Heart right ventricle (tissue), 16 donors: ENCODE measurements at regions not wholly inside any gene's neighbourhood (a gene's known extent, or its start where the extent isn't known, plus 50 kb on each side); places are given as distances from the start of the nearest gene placed in this dataset.

Experiments
- ATAC-seq, 8 donors: fragments of 200-7000 bp; cut with Tn5 transposase; one replicate each; pipeline ENCODE4 v1.9.1; 2020; ENCODE audit warnings: mild to moderate bottlenecking in 8 of 8, moderate library complexity in 8 of 8, moderate number of reproducible peaks in 1 of 8
- DNase-seq, 2 donors: peaks; one replicate each; pipeline ENCODE4 v3.0.0-alpha.2; 2020
- H3K27ac ChIP-seq, 10 donors: fragments of 200-600 bp; sonication (generic) in 2 of 10; one replicate each; pipeline versions ENCODE4 v1.5.0 to v1.8.0; 2020 to 2022; ENCODE audit warnings: mild to moderate bottlenecking in 3 of 10
- H3K27me3 ChIP-seq, 7 donors: fragments of 200-600 bp; one replicate each; pipeline ENCODE4 v1.8.0; 2021 to 2022; ENCODE audit warnings: mild to moderate bottlenecking in 2 of 7
- H3K36me3 ChIP-seq, 9 donors: fragments of 200-600 bp; sonication (generic) in 1 of 9; one replicate each; pipeline versions ENCODE4 v1.5.0 to v1.8.0; 2020 to 2022; ENCODE audit warnings: mild to moderate bottlenecking in 2 of 9
- H3K4me1 ChIP-seq, 9 donors: fragments of 200-600 bp; sonication (generic) in 1 of 9; one replicate each; pipeline versions ENCODE4 v1.5.0 to v1.8.0; 2020 to 2022; ENCODE audit warnings: mild to moderate bottlenecking in 4 of 9
- H3K4me3 ChIP-seq, 10 donors: fragments of 200-600 bp; sonication (generic) in 2 of 10; one replicate each; pipeline versions ENCODE4 v1.5.0 to v1.8.0; 2020 to 2022; ENCODE audit warnings: mild to moderate bottlenecking in 7 of 10, moderate library complexity in 2 of 10
- H3K9me3 ChIP-seq, 11 donors: fragments of 200-600 bp in 10 of 11; sonication (generic) in 2 of 11; one replicate each; pipeline versions ENCODE4 v1.5.0 to v1.8.0; 2013 to 2022; ENCODE audit warnings: mild to moderate bottlenecking in 2 of 11, control low read depth in 1 of 11, moderate library complexity in 1 of 11
- CTCF ChIP-seq, 9 donors: fragments of 200-600 bp; sonication (generic) in 2 of 9; IDR thresholded peaks; one replicate each; pipeline versions ENCODE4 v1.5.0 to v1.8.0; 2021 to 2022; ENCODE audit warnings: antibody characterized with exemption in 9 of 9, mild to moderate bottlenecking in 5 of 9, moderate library complexity in 1 of 9
- WGBS, 2 donors: extraction: QIAGEN DNeasy Blood & Tissue Kit; methylation state at CpG; one replicate each; pipeline ENCODE4 v1.1.7; 2013; ENCODE audit warnings: inconsistent platforms in 1 of 2; 5-methylcytosine and 5-hydroxymethylcytosine counted together
- intact Hi-C, 10 donors: fragments of 100-400 bp; cut with DNase I; formaldehyde crosslinking; loops; one replicate each; pipeline versions ENCODE4 v1.11.1 to v1.14.2; 2022
- donor health status: Arrhythmogenic right ventricular cardiomyopathy.
- donor health status: ischemic (EF 13 %, LVEDD 7.1; RV severe dilation, severe dysfunction).
- donor health status: healthy with polysubstance abuse.
- donor health status: DM: no; HTN: yes; CAD: no.
- donor health status: DM: no; HTN: no; CAD: no.
- donor health status: ischemic (EF 25% LVEDD 6.9; RV normal size, moderate dysfunction).
- donor health status: ischemic (EF 25% LVEDD 5.7; RV mildly dilated, moderate dysfunction).
- donor health status: healthy.
- donor health status: DM: yes; HTN: yes; CAD: no.
- donor health status: Ischemic cardiomyopathy.
- donor health status: ischemic (EF 35%, LVEDD 5.7; RV mildly dilated, moderate dysfunction).
- donor health status: nonischemic (EF 11% LVEDD 7.7; RV severe dilation, severe dysfunction).
- donor health status: DM: yes; HTN: yes; CAD: no.
- donor health status: PGD.
- donor health status: ischemic (EF 29% LVEDD 5.4; RV normal size, mild dysfunction).
- donor health status: nonischemic (EF 23%, LVEDD 6.1; RV moderate dilation, normal function).

GRCh38 chr1:216826214-216826613, 103.0 kb upstream of the ESRRG start:
- Histone ChIP-seq H3K27me3 (no peaks in the 10 kb centered on the region), H3K27ac (no peak overlapping the region), H3K9me3 (no peaks in the 10 kb centered on the region), H3K4me1 (peaks cover 0 to 9% (median 0%) of the 10 kb centered on the region in 9 donors), H3K36me3 (no peaks in the 10 kb centered on the region), H3K4me3 (no peak overlapping the region)
- WGBS, 2 donors: 69 to 70% methylated on average over 4 of the region's 4 CpGs
- intact Hi-C loops: no loop called here
- no peak for TF ChIP-seq CTCF (IDR thresholded peaks at IDR 0.05)
- DNase-seq: no peak
- peak in 2 of 8 donors; percentile 60 to 69 for ATAC-seq

DNA sequence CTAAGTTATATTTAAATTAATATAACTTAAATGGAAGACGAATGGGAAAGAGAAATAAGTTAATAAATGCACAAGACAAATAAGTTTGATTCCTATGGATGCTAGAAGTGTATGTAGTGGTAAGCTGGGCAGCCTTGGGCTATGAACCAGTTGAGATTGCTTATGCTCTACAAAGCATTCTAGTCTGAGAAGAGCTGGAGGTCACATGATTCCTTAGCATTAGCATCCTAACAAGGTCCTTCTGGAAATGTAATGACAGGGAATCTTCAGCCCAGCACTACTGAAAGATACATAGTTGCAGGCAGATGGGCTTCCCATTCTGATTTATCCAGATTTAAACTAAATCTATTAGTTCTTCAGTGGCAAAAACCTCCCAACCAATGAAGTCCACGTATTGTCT, 102.3 kb upstream of the ESRRG start:
- no peaks in the 10 kb centered on the region for H3K27me3 ChIP-seq
- 91 to 96% methylated on average over 2 of the region's 2 CpGs for WGBS, 2 donors
- intact Hi-C loops: no loop called here
- H3K4me1 ChIP-seq: peaks cover 0 to 12% (median 0%) of the 10 kb centered on the region in 9 donors
- H3K9me3 ChIP-seq: no peaks in the 10 kb centered on the region
- DNase-seq (no peak), ATAC-seq (no peak)
- H3K4me3 ChIP-seq: no peak overlapping the region
- H3K27ac ChIP-seq: no peak overlapping the region
- H3K36me3 ChIP-seq: no peaks in the 10 kb centered on the region
- no peak for TF ChIP-seq CTCF (IDR thresholded peaks at IDR 0.05)

DNA sequence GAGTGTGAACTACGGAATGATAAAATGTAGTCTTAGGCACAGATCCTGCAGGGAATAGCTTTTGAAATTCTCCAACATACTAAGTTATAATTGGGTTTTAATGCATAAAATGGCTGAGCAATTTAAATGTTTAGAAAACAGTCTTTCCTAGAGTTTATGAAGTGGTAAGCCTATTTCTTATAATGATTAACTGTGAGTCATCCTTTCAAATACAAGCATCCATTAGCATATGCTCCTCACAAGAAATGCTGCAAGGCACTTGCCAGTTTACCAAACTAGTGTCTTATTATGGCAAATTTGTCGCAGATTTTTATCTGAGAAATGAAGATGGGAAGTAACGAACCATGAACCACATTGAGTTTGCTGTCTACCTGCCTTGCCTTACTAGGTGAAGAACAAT, 101.3 kb upstream of the ESRRG start:
- H3K9me3 ChIP-seq: no peaks in the 10 kb centered on the region
- H3K27me3 ChIP-seq: no peaks in the 10 kb centered on the region
- TF ChIP-seq CTCF (IDR thresholded peaks at IDR 0.05): no peak
- no peaks in the 10 kb centered on the region for H3K36me3 ChIP-seq
- ATAC-seq: no peak
- WGBS, 2 donors: 91 to 94% methylated on average over 3 of the region's 3 CpGs
- no peak for DNase-seq
- H3K27ac ChIP-seq: no peak overlapping the region
- H3K4me3 ChIP-seq: no peak overlapping the region
- peaks cover 0 to 17% (median 0%) of the 10 kb centered on the region in 9 donors for H3K4me1 ChIP-seq
- intact Hi-C loops: no loop called here

DNA sequence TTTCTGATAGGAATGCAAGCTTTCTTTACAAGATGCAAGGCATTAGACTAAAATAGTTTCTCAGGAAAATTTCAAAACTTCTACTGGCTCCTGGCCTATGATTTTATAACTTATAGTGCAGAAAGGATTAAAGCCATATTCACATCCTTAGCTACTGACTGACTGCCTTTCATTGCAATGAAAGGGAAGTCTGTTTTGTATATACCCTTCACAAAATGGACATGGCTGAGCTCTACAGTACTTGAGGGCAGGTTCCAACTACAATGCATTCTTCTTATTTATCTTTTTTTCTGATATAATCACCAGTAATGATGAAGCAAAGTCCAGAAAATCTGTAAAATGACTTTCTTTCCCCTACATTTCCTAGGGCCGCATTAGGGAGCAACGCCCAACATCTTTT, 100.5 kb upstream of the ESRRG start:
- no peaks in the 10 kb centered on the region for H3K27me3 ChIP-seq
- H3K36me3 ChIP-seq: no peaks in the 10 kb centered on the region
- WGBS, 2 donors: 93 to 97% methylated on average over 2 of the region's 2 CpGs
- H3K4me1 ChIP-seq: peaks cover 0 to 17% (median 0%) of the 10 kb centered on the region in 9 donors
- no peak overlapping the region for H3K4me3 ChIP-seq
- no peaks in the 10 kb centered on the region for H3K9me3 ChIP-seq
- DNase-seq: no peak
- ATAC-seq: no peak
- intact Hi-C loops: no loop called here
- no peak for TF ChIP-seq CTCF (IDR thresholded peaks at IDR 0.05)
- H3K27ac ChIP-seq: no peak overlapping the region

- H3K27me3 ChIP-seq: no peaks in the 10 kb centered on the region
- ATAC-seq (no peak), DNase-seq (no peak)
- H3K4me1 ChIP-seq: peaks cover 0 to 17% (median 0%) of the 10 kb centered on the region in 9 donors
- TF ChIP-seq CTCF (IDR thresholded peaks at IDR 0.05): no peak
- no peak overlapping the region for H3K4me3 ChIP-seq
- H3K9me3 ChIP-seq: no peaks in the 10 kb centered on the region
- no peak overlapping the region for H3K27ac ChIP-seq
- H3K36me3 ChIP-seq: no peaks in the 10 kb centered on the region
- intact Hi-C loops: no loop called here
Observed at GRCh38 chr1:216822480-216822879, 99.3 kb upstream of the ESRRG start.
